ENCODE measurements at regions not wholly inside any gene's neighbourhood (a gene's known extent, or its start where the extent isn't known, plus 50 kb on each side); places are given as distances from the start of the nearest gene placed in this dataset.

GRCh38 chr4:155532373-155533085 lies 134.1 kb upstream of the GUCY1A1 start:
- Histone ChIP-seq H3K9me3 (no peaks in the 10 kb centered on the region), H3K4me3 (ENCODE audit: low read depth in 2 of 2, low read length in 1 of 2) (no peak overlapping the region), H3K79me2 (ENCODE audit: insufficient read depth) (no peaks in the 10 kb centered on the region), H3K4me2 (no peak overlapping the region), H3K36me3 (replicated peaks in 1 of 2; ENCODE audit: control insufficient read depth in 1 of 2, insufficient read depth in 2 of 2, low read length in 1 of 2) (no peaks in the 10 kb centered on the region), H3K9me2 (no peaks in the 10 kb centered on the region), H3K27me3 (ENCODE audit: insufficient read depth) (no peaks in the 10 kb centered on the region), H3K27ac (ENCODE audit: low read depth in 2 of 2, low read length in 1 of 2) (no peak overlapping the region), H2AFZ (ENCODE audit: low read depth) (0 out of 2 replicates have a peak overlapping the region, but pooled peaks have one; percentile 6), H3K9ac (no peak overlapping the region), H4K20me1 (ENCODE audit: insufficient read depth) (no peaks in the 10 kb centered on the region), H3K4me1 (ENCODE audit: control insufficient read depth in 1 of 2, insufficient read depth in 2 of 2, low read depth in 1 of 2, low read length in 1 of 2) (no peaks in the 10 kb centered on the region), H3F3A (replicated peaks; ENCODE audit: insufficient read depth) (no peaks in the 10 kb centered on the region)
- WGBS (ENCODE audit: low lambda C conversion rate), result 56% methylated on average over 5 of the region's 5 CpGs
- CTCF ChIA-PET, result interaction anchor here (0.6 to 1.4 kb wide), 3 partner anchors 11 to 262 kb away, joined by 3 read pairs; no protein-coding TSS in a partner anchor
- TF ChIP-seq RXRA (IDR thresholded peaks at IDR 0.05; ENCODE audit: borderline replicate concordance, low read depth), result no peak
- no peak for TF ChIP-seq NRF1 (IDR thresholded peaks at IDR 0.05; ENCODE audit: low read depth, low read length)
- TF ChIP-seq MAX (IDR thresholded peaks at IDR 0.05; ENCODE audit: low read depth), result no peak
- TF ChIP-seq GABPA (IDR thresholded peaks at IDR 0.05; ENCODE audit: low read depth), result no peak
- TF ChIP-seq YY1 (IDR thresholded peaks at IDR 0.05; ENCODE audit: low read depth), result no peak
- no peak for TF ChIP-seq SMC3 (IDR thresholded peaks at IDR 0.05; ENCODE audit: low read depth, low read length)
- no peak for TF ChIP-seq RAD21 (IDR thresholded peaks at IDR 0.05; ENCODE audit: low read length)
- TF ChIP-seq USF2 (IDR thresholded peaks at IDR 0.05; ENCODE audit: borderline replicate concordance, low read depth, low read length), result no peak
- DNase-seq, result no peak
- POLR2A ChIA-PET, result no interaction called here

- Histone ChIP-seq H3K27ac (ENCODE audit: low read depth in 2 of 2, low read length in 1 of 2) (no peak overlapping the region), H3K9me3 (no peaks in the 10 kb centered on the region), H4K20me1 (ENCODE audit: insufficient read depth) (no peaks in the 10 kb centered on the region), H3K9ac (no peak overlapping the region), H3F3A (replicated peaks; ENCODE audit: insufficient read depth) (no peaks in the 10 kb centered on the region), H2AFZ (ENCODE audit: low read depth) (no peak overlapping the region), H3K27me3 (ENCODE audit: insufficient read depth) (no peaks in the 10 kb centered on the region), H3K4me3 (ENCODE audit: low read depth in 2 of 2, low read length in 1 of 2) (no peak overlapping the region), H3K4me2 (no peak overlapping the region), H3K36me3 (replicated peaks in 1 of 2; ENCODE audit: control insufficient read depth in 1 of 2, insufficient read depth in 2 of 2, low read length in 1 of 2) (no peaks in the 10 kb centered on the region), H3K9me2 (no peaks in the 10 kb centered on the region), H3K79me2 (ENCODE audit: insufficient read depth) (no peaks in the 10 kb centered on the region), H3K4me1 (ENCODE audit: control insufficient read depth in 1 of 2, insufficient read depth in 2 of 2, low read depth in 1 of 2, low read length in 1 of 2) (no peaks in the 10 kb centered on the region)
- ChIA-PET POLR2A (no interaction called here), CTCF (no interaction called here)
- no peak for DNase-seq
- WGBS (ENCODE audit: low lambda C conversion rate), result 62% methylated on average over 5 of the region's 5 CpGs
- TF ChIP-seq SIN3A (IDR thresholded peaks at IDR 0.05; ENCODE audit: borderline replicate concordance, low read depth, low read length) (no peak), PBX3 (IDR thresholded peaks at IDR 0.05) (no peak), TEAD4 (IDR thresholded peaks at IDR 0.05; ENCODE audit: borderline replicate concordance, insufficient read depth) (no peak), MEF2A (IDR thresholded peaks at IDR 0.05; ENCODE audit: borderline replicate concordance, low read depth) (no peak), CTCF (IDR thresholded peaks at IDR 0.05) (no peak), GATA2 (CRISPR knock-in tag; IDR thresholded peaks at IDR 0.05) (no peak), MXI1 (IDR thresholded peaks at IDR 0.05; ENCODE audit: low read depth, low read length) (no peak), ELF1 (IDR thresholded peaks at IDR 0.05) (no peak), REST (IDR thresholded peaks at IDR 0.05; ENCODE audit: low read depth, low read length) (no peak), RCOR1 (IDR thresholded peaks at IDR 0.05; ENCODE audit: low read length) (no peak), NRF1 (IDR thresholded peaks at IDR 0.05; ENCODE audit: low read depth, low read length) (no peak), TCF12 (IDR thresholded peaks at IDR 0.05) (no peak), IRF3 (IDR thresholded peaks at IDR 0.05; ENCODE audit: low read depth, low read length) (no peak)
Observed at GRCh38 chr4:155530857-155531256, 135.8 kb upstream of the GUCY1A1 start.
